NCI-H69 (cell line): ENCODE measurements at regions not wholly inside any gene's neighbourhood (a gene's known extent, or its start where the extent isn't known, plus 50 kb on each side); places are given as distances from the start of the nearest gene placed in this dataset.
"Not testable (repeated sequence)": the region's sequence is repeated elsewhere in the genome, so short reads cannot be mapped to it uniquely, and the experiment has no call there.

Experiments
- DNase-seq: peaks from one replicate; lab custom pipeline; 2025; lab: John Stamatoyannopoulos, UW

GRCh38 chr9:104980039-104980654 is 52.2 kb upstream of the ABCA1 start:
- DNase-seq: no peak

- DNase-seq: no peak
These were observed 53.7 kb upstream of the ABCA1 start for GRCh38 chr9:104981543-104982129.

- DNase-seq: no peak
These were observed 54.6 kb upstream of the ABCA1 start for GRCh38 chr9:104982543-104982942.

GRCh38 chr9:104983491-104983890 is 55.5 kb upstream of the ABCA1 start:
- no peak for DNase-seq

- DNase-seq: no peak
These were observed 56.2 kb upstream of the ABCA1 start for GRCh38 chr9:104984121-104984520.

GRCh38 chr9:104984542-104984941 is 56.6 kb upstream of the ABCA1 start:
- DNase-seq: peak; percentile 53

GRCh38 chr9:104984948-104985347 is 57.0 kb upstream of the ABCA1 start:
- DNase-seq: peak; percentile 53

- DNase-seq: no peak
These were observed 58.1 kb upstream of the ABCA1 start for GRCh38 chr9:104986096-104986495.

GRCh38 chr9:104987743-104988142 is 59.8 kb upstream of the ABCA1 start:
- DNase-seq: no peak

- DNase-seq: no peak
These were observed 60.6 kb upstream of the ABCA1 start for GRCh38 chr9:104988539-104988938.

GRCh38 chr9:104991144-104991953 is 63.4 kb upstream of the ABCA1 start:
- DNase-seq: peak; percentile 92

- peak; percentile 61 for DNase-seq
These were observed 64.7 kb upstream of the ABCA1 start for GRCh38 chr9:104992659-104993058.

GRCh38 chr9:104993291-104993963 is 65.5 kb upstream of the ABCA1 start:
- DNase-seq: peak; percentile 38

GRCh38 chr9:104997536-104997935 is 69.6 kb upstream of the ABCA1 start:
- no peak for DNase-seq

- DNase-seq: no peak
These were observed 71.2 kb upstream of the ABCA1 start for GRCh38 chr9:104999136-104999535.

- not testable (repeated sequence) for DNase-seq
These were observed 72.6 kb upstream of the ABCA1 start for GRCh38 chr9:105000529-105000928.

GRCh38 chr9:105004466-105005090 is 76.6 kb upstream of the ABCA1 start:
- DNase-seq: no peak

- DNase-seq: no peak
These were observed 77.2 kb upstream of the ABCA1 start for GRCh38 chr9:105005186-105005585.

- DNase-seq: no peak
These were observed 78.6 kb upstream of the ABCA1 start for GRCh38 chr9:105006514-105006913.

- no peak for DNase-seq
These were observed 79.2 kb upstream of the ABCA1 start for GRCh38 chr9:105007143-105007542.

GRCh38 chr9:105010089-105010488 is 82.1 kb upstream of the ABCA1 start:
- not testable (repeated sequence) for DNase-seq

GRCh38 chr9:105021917-105022316 is 94.0 kb upstream of the ABCA1 start:
- DNase-seq: no peak
